Suppressor macrophage (primary cell): ENCODE measurements at regions not wholly inside any gene's neighbourhood (a gene's known extent, or its start where the extent isn't known, plus 50 kb on each side); places are given as distances from the start of the nearest gene placed in this dataset.

Experiments
- DNase-seq, 4 experiments: peaks; one replicate each; pipeline ENCODE4 v3.0.0-alpha.2; 2020 to 2022

GRCh38 chr2:104046466-104046865, 807.4 kb upstream of the POU3F3 start:
- no peak for DNase-seq

DNA sequence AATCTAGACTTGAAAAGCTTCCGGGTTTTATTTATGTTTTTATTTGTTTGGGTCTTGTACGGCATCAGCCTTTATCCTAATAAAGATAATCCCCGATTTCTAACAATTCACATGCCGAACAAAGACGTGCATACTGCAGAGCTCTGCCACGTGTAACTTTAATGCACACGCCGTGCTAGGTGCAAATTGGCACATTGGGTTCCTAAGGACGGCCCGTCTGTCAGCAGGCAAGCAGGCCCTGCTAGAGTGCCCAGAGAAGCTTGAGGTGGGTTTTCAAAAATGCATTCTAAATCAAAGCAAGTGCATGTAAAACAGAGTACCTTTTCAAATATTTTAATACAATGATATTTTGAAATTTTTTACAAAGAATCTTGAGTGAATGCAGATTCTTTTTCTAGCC, 806.4 kb upstream of the POU3F3 start:
- no peak for DNase-seq

GRCh38 chr2:104049438-104049837, 804.5 kb upstream of the POU3F3 start:
- DNase-seq, result no peak

DNA sequence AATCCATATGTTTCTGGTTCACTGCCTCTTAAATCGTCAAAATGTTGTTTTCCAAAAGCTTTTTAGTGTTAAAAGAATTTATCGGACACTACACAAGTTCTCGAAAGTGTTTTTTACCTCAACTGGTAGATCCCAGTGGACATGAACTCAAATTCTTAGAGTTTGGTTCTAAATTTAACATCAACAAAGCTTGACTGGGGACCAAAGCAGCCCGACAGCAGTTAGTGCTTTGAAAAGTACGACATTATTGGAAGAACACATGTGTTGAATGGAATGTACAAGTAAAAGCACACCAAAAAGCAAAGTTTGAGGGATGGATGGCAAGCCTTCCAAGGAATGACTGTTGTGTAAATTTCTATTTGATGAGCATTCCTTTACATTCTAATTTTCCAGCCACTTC, 803.9 kb upstream of the POU3F3 start:
- no peak for DNase-seq

- no peak for DNase-seq
Measured at GRCh38 chr2:104050656-104051242, 803.2 kb upstream of the POU3F3 start.

DNA sequence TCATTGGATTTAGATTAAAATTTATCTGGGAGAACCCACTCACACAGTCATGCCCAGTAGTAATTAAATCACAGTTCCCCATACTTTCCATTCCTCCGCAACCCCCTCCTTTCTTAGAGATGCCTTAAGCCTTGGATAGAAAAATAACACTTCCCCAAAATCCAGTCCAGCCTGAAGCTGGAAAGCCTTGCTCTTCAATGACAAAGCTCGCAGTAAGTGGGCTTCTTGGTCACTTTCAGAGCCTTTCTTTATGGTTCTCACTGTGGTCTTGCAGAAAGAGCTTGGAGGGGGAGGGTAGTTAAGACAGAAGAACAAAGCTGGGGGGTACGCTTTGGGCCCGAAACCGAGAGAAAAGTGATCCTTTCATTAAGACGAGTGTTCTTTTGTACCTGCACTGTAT, 802.1 kb upstream of the POU3F3 start:
- no peak for DNase-seq

DNA sequence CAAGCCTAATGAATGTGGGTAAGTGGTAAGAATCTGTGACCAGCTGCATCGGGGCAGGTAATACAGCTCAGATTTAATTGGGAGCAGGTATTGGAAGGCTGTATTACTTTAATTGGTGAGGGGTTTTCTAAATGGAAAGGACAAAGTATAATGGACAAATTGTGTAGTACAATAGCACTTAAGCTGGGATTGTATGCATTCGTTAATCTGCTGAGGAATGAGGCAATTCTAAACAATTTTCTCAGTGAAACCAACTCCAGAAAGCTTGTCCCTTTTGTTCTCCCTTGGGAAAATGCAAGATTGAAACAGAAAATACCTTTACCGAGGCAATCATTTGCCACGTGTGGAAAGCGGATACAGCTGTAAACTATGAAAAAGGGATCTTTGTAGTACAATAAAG, 801.6 kb upstream of the POU3F3 start:
- no peak for DNase-seq

DNA sequence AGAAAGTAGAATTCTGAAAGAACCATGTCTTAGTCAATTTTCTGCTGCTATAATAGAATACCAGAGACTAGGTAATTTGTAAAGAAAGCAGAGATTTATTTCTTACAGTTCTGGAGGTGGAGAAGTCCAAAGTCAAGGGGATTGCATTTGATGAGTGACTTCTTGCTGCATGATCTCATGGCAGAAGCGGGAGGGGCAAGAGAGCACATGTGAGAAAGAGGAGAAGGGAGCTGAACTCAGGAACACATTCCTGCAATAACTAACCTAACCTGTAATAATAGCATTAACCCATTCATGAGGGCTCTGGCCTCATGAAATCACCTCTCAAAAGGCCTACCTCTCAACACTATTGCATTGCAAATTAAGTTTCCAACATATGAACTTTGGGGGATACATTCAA, 797.5 kb upstream of the POU3F3 start:
- DNase-seq, result no peak

DNA sequence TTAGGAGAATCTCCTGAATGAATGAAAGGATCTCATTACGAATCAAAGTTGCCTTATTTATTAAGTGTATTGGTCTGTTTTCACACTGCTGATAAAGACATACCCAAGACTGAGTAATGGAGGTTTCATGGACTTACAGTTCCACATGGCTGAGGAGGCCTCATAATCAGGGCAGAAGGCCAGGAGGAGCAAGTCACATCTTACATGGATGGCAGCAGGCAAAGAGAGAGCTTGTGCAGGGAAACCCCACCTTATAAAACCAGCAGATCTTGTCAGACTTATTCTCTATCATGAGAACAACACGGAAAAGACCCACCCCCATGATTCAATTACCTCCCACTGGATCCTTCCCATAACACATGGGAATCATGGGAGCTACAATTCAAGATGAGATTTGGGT, 785.2 kb upstream of the POU3F3 start:
- no peak for DNase-seq

- DNase-seq, result no peak
Measured at GRCh38 chr2:104077573-104077972, 776.3 kb upstream of the POU3F3 start.

DNA sequence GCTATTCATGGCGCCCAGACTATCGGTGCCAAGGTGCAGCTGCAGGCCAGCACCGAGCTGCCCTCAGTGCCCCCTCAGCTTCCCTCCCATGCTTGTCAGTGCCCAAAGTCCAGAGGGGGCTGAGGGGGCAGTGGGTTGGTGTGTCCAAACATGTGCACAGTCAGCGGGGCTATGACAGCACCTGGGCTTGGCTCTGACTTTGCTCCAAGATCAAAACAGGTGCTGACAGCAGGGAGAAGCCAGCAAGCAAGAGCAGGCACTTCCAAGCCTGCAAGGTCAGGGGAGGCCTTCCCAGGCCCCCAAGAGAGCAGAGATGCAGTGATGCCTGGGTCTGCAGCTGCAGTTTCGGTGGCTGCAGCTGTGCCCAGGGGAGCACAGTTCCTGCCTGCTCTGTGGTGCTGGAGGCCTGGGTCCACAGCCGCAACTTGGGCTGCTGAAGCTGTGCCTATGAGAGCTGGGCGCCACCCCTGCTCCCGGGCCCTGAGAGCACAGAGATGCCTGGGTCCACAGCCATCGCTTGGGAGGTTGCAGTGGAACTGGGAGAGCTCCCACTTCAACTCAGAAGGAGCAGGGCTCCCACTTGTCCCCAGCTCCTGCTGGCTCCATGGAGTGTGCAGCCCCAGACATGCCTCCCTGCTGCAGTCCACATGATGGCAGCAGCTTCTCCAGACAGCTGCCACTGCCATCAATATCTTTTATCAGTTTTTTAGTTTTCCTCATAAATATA, 775.3 kb upstream of the POU3F3 start:
- DNase-seq, result no peak

DNA sequence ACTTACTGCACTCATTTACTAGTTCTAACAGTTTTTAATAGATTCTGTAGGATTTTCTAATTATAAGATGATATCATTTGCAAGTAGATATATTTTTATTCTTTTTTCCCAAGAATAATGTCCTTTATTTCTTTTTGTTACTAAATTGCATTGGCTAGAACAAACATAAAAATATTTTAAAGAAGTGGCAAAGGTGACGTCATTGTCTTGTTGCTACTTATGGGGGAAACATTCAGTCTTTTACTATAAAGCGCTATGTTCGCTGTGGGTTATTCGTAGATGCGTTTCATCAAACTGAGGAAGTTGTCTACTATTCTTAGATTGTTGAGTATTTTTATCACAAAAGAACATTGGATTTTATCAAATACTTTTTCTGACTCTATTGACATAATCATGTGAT, 765.2 kb upstream of the POU3F3 start:
- no peak for DNase-seq

GRCh38 chr2:104090407-104090806, 763.5 kb upstream of the POU3F3 start:
- DNase-seq, result no peak

- no peak for DNase-seq
Measured at GRCh38 chr2:104091894-104092293, 762.0 kb upstream of the POU3F3 start.

- no peak for DNase-seq
Measured at GRCh38 chr2:104092886-104093285, 761.0 kb upstream of the POU3F3 start.

- no peak for DNase-seq
Measured at GRCh38 chr2:104102615-104103014, 751.3 kb upstream of the POU3F3 start.

GRCh38 chr2:104109356-104109755, 744.6 kb upstream of the POU3F3 start:
- DNase-seq, result no peak

- no peak for DNase-seq
Measured at GRCh38 chr2:104118889-104119288, 735.0 kb upstream of the POU3F3 start.

GRCh38 chr2:104120171-104120570, 733.7 kb upstream of the POU3F3 start:
- DNase-seq, result no peak

GRCh38 chr2:104125096-104125495, 728.8 kb upstream of the POU3F3 start:
- DNase-seq, result no peak

DNA sequence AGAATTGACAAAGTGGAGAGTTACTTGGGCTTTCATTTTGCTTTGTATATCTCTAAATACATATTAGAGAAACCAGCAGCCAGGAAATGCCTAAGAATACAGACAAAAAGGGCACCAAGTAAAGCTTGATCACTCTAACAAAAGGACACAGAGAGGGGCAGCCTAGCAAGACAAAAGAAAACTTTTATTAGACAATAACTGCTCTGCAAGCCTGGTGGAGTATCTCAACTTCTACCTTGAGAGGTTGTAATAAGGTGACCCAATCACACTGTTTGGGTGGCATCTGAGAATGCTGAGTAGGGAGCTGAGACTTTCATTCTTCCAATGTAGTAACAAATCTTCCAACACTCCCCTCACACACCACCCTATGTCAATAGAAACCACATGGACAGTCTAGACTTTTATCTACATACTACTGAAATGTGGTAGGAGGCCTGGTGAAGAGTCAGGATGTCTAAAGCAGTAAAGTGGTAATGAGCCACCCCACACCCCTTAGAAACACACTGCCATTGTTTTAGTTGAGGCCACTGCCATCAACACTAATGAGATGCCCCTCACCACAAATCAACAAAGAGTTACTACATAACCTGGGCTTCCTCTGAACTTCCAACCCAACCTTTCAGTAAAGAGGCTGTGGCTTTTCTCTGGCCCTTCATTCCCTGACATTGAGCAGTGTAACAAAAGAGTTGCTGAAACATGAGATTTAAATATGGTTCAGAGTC, 726.7 kb upstream of the POU3F3 start:
- no peak for DNase-seq

- DNase-seq, result no peak
Measured at GRCh38 chr2:104140361-104140760, 713.6 kb upstream of the POU3F3 start.

- DNase-seq, result no peak
Measured at GRCh38 chr2:104158191-104158590, 695.7 kb upstream of the POU3F3 start.

DNA sequence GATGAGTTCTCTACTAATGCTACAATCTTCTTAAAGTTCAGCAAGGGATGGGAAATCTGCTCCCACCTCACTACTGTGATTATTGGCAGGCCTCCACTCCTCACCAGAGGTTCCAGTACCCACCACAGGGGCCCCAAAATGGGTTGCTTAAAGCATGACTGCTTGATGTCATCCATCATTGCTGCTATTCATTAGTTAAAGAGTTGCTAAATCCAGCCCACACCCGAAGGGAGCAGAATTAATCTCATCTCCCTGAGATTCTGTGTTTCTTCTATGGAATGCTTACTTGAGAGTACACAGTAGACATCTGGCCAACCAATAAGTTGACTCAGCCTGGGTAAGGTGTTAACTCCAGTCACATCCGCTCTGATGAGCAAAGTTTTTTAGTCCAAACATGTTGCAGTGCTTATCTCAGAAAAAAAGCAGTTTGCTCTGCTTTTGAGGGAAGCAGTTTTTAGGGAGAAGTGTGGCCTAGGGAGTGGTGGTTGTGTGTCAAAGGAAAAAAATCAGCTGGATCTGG, 690.2 kb upstream of the POU3F3 start:
- DNase-seq, result no peak
